ENCODE measurements at regions not wholly inside any gene's neighbourhood (a gene's known extent, or its start where the extent isn't known, plus 50 kb on each side); places are given as distances from the start of the nearest gene placed in this dataset.

DNA sequence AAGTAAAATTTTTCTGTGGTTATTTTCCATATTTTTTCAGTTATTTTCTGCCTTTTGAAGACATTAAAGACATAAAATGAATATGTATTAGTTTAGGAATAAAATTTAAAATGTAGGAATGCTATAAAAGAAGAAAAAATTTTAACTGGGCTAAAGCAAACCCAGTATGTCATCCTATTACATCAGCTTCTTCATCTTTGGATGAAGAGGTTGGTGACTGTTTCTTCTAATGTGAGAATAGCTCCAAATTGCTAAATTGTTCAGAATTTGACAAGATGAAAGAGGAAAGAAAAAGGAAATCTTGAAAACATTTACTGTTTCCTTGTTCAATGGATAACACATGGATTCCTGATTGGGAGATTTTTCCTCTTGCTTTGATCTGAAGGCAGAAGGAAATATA, 52.7 kb upstream of the PZP start:
- TF ChIP-seq RNF2 (conservative IDR thresholded peaks at IDR 0.05; ENCODE audit: low read depth) = no peak
- no peak for TF ChIP-seq IRF2 (CRISPR knock-in tag; IDR thresholded peaks at IDR 0.05)
- TF ChIP-seq NR2F2 (IDR thresholded peaks at IDR 0.05; ENCODE audit: borderline replicate concordance, low read depth) = no peak
- TF ChIP-seq, protein P1, sequence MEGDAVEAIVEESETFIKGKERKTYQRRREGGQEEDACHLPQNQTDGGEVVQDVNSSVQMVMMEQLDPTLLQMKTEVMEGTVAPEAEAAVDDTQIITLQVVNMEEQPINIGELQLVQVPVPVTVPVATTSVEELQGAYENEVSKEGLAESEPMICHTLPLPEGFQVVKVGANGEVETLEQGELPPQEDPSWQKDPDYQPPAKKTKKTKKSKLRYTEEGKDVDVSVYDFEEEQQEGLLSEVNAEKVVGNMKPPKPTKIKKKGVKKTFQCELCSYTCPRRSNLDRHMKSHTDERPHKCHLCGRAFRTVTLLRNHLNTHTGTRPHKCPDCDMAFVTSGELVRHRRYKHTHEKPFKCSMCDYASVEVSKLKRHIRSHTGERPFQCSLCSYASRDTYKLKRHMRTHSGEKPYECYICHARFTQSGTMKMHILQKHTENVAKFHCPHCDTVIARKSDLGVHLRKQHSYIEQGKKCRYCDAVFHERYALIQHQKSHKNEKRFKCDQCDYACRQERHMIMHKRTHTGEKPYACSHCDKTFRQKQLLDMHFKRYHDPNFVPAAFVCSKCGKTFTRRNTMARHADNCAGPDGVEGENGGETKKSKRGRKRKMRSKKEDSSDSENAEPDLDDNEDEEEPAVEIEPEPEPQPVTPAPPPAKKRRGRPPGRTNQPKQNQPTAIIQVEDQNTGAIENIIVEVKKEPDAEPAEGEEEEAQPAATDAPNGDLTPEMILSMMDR (CRISPR knock-in tag; IDR thresholded peaks at IDR 0.05) = no peak
- TF ChIP-seq HCFC1 (IDR thresholded peaks at IDR 0.05; ENCODE audit: low read depth, low read length) = no peak
